ENCODE measurements at regions not wholly inside any gene's neighbourhood (a gene's known extent, or its start where the extent isn't known, plus 50 kb on each side); places are given as distances from the start of the nearest gene placed in this dataset.
"Not testable (repeated sequence)": the region's sequence is repeated elsewhere in the genome, so short reads cannot be mapped to it uniquely, and the experiment has no call there.

GRCh38 chr5:111928511-111928910 is 171.5 kb upstream of the NREP start:
- no peak for DNase-seq
- Mint-ChIP-seq H3K9me3 (no peaks in the 10 kb centered on the region), H3K27ac (no peak overlapping the region), H3K27me3 (no peaks in the 10 kb centered on the region), H3K4me1 (no peaks in the 10 kb centered on the region), H3K36me3 (ENCODE audit: low read depth) (no peaks in the 10 kb centered on the region), H3K4me3 (no peak overlapping the region)
- CTCF ChIA-PET: no interaction called here
- POLR2A ChIA-PET: no interaction called here

- CTCF ChIA-PET: no interaction called here
- Mint-ChIP-seq H3K27me3 (no peaks in the 10 kb centered on the region), H3K9me3 (no peaks in the 10 kb centered on the region), H3K4me1 (no peaks in the 10 kb centered on the region), H3K36me3 (ENCODE audit: low read depth) (no peaks in the 10 kb centered on the region), H3K27ac (no peak overlapping the region), H3K4me3 (no peak overlapping the region)
- POLR2A ChIA-PET: no interaction called here
- no peak for DNase-seq
These were observed 170.2 kb upstream of the NREP start for GRCh38 chr5:111927191-111927590.

GRCh38 chr5:111926026-111926425 is 169.0 kb upstream of the NREP start:
- Mint-ChIP-seq H3K4me3 (no peak overlapping the region), H3K27ac (no peak overlapping the region), H3K9me3 (no peaks in the 10 kb centered on the region), H3K27me3 (no peaks in the 10 kb centered on the region), H3K4me1 (no peaks in the 10 kb centered on the region), H3K36me3 (ENCODE audit: low read depth) (no peaks in the 10 kb centered on the region)
- DNase-seq: no peak
- CTCF ChIA-PET: no interaction called here
- POLR2A ChIA-PET: no interaction called here

- Mint-ChIP-seq H3K27ac (no peak overlapping the region), H3K27me3 (no peaks in the 10 kb centered on the region), H3K4me3 (no peak overlapping the region)
These were observed 165.3 kb upstream of the NREP start for GRCh38 chr5:111922344-111922743.

GRCh38 chr5:111921691-111922090 is 164.7 kb upstream of the NREP start:
- H3K27me3 Mint-ChIP-seq; H3K36me3 Mint-ChIP-seq (ENCODE audit: low read depth); CTCF ChIA-PET; DNase-seq; H3K4me3 Mint-ChIP-seq; H3K4me1 Mint-ChIP-seq; H3K9me3 Mint-ChIP-seq; H3K27ac Mint-ChIP-seq; POLR2A ChIA-PET: not testable (repeated sequence)

More at GRCh38 chr5:111922344-111922743, 165.3 kb upstream of the NREP start:
- Mint-ChIP-seq H3K9me3 (no peaks in the 10 kb centered on the region), H3K36me3 (ENCODE audit: low read depth) (no peaks in the 10 kb centered on the region), H3K4me1 (no peaks in the 10 kb centered on the region)
- no peak for DNase-seq
- ChIA-PET POLR2A (no interaction called here), CTCF (no interaction called here)

GRCh38 chr5:111914966-111915636 is 158.1 kb upstream of the NREP start:
- Mint-ChIP-seq H3K9me3 (no peaks in the 10 kb centered on the region), H3K36me3 (ENCODE audit: low read depth) (no peaks in the 10 kb centered on the region), H3K4me1 (no peaks in the 10 kb centered on the region), H3K27ac (no peak overlapping the region), H3K4me3 (no peak overlapping the region), H3K27me3 (no peaks in the 10 kb centered on the region)
- no peak for DNase-seq
- ChIA-PET CTCF (no interaction called here), POLR2A (no interaction called here)

- Mint-ChIP-seq H3K4me3 (no peak overlapping the region), H3K36me3 (ENCODE audit: low read depth) (no peaks in the 10 kb centered on the region), H3K27ac (no peak overlapping the region), H3K27me3 (peaks cover 4% of the 10 kb centered on the region), H3K9me3 (peaks cover 6% of the 10 kb centered on the region), H3K4me1 (no peaks in the 10 kb centered on the region)
- no peak for DNase-seq
- ChIA-PET CTCF (no interaction called here), POLR2A (no interaction called here)
These were observed 145.4 kb upstream of the NREP start for GRCh38 chr5:111902436-111902835.

- peaks cover 6% of the 10 kb centered on the region for H3K9me3 Mint-ChIP-seq
- no peaks in the 10 kb centered on the region for H3K36me3 Mint-ChIP-seq (ENCODE audit: low read depth)
- CTCF ChIA-PET: no interaction called here
- no peak overlapping the region for H3K4me3 Mint-ChIP-seq
- H3K27me3 Mint-ChIP-seq: peaks cover 4% of the 10 kb centered on the region
- no peaks in the 10 kb centered on the region for H3K4me1 Mint-ChIP-seq
- no peak overlapping the region for H3K27ac Mint-ChIP-seq
- no peak for DNase-seq
- POLR2A ChIA-PET: no interaction called here
These were observed 144.3 kb upstream of the NREP start for GRCh38 chr5:111901296-111901695.

- ChIA-PET CTCF (no interaction called here), POLR2A (no interaction called here)
- no peaks in the 10 kb centered on the region for H3K27me3 Mint-ChIP-seq
- H3K9me3 Mint-ChIP-seq: peaks cover 12% of the 10 kb centered on the region
- no peak for DNase-seq
- H3K27ac Mint-ChIP-seq: no peak overlapping the region
- no peak overlapping the region for H3K4me3 Mint-ChIP-seq
- H3K4me1 Mint-ChIP-seq: no peaks in the 10 kb centered on the region
- no peaks in the 10 kb centered on the region for H3K36me3 Mint-ChIP-seq (ENCODE audit: low read depth)
These were observed 136.0 kb upstream of the NREP start for GRCh38 chr5:111892949-111893348.

GRCh38 chr5:111887706-111888105 is 130.7 kb upstream of the NREP start:
- no peaks in the 10 kb centered on the region for H3K4me1 Mint-ChIP-seq
- H3K27me3 Mint-ChIP-seq: no peaks in the 10 kb centered on the region
- POLR2A ChIA-PET: no interaction called here
- no peak overlapping the region for H3K27ac Mint-ChIP-seq
- H3K9me3 Mint-ChIP-seq: peaks cover 12% of the 10 kb centered on the region
- CTCF ChIA-PET: no interaction called here
- H3K4me3 Mint-ChIP-seq: no peak overlapping the region
- no peaks in the 10 kb centered on the region for H3K36me3 Mint-ChIP-seq (ENCODE audit: low read depth)
- DNase-seq: no peak

- no peaks in the 10 kb centered on the region for H3K9me3 Mint-ChIP-seq
- no peak for DNase-seq
- H3K27ac Mint-ChIP-seq: no peak overlapping the region
- CTCF ChIA-PET: no interaction called here
- H3K27me3 Mint-ChIP-seq: no peaks in the 10 kb centered on the region
- POLR2A ChIA-PET: no interaction called here
- H3K4me1 Mint-ChIP-seq: no peaks in the 10 kb centered on the region
- H3K36me3 Mint-ChIP-seq (ENCODE audit: low read depth): no peaks in the 10 kb centered on the region
- no peak overlapping the region for H3K4me3 Mint-ChIP-seq
These were observed 112.7 kb upstream of the NREP start for GRCh38 chr5:111869681-111870080.

- Mint-ChIP-seq H3K4me3 (no peak overlapping the region), H3K27ac (no peak overlapping the region), H3K27me3 (no peaks in the 10 kb centered on the region), H3K9me3 (no peaks in the 10 kb centered on the region), H3K36me3 (ENCODE audit: low read depth) (no peaks in the 10 kb centered on the region), H3K4me1 (no peaks in the 10 kb centered on the region)
- no peak for DNase-seq
- POLR2A ChIA-PET: no interaction called here
- CTCF ChIA-PET: no interaction called here
These were observed 108.4 kb upstream of the NREP start for GRCh38 chr5:111865356-111865755.

- Mint-ChIP-seq H3K4me1 (no peaks in the 10 kb centered on the region), H3K27me3 (peaks cover 6% of the 10 kb centered on the region), H3K36me3 (ENCODE audit: low read depth) (no peaks in the 10 kb centered on the region), H3K4me3 (no peak overlapping the region), H3K27ac (no peak overlapping the region), H3K9me3 (no peaks in the 10 kb centered on the region)
- CTCF ChIA-PET: no interaction called here
- no peak for DNase-seq
- POLR2A ChIA-PET: no interaction called here
These were observed 106.8 kb upstream of the NREP start for GRCh38 chr5:111863801-111864200.

GRCh38 chr5:111859533-111860270 is 102.7 kb upstream of the NREP start:
- Mint-ChIP-seq H3K4me3 (no peak overlapping the region), H3K36me3 (ENCODE audit: low read depth) (no peaks in the 10 kb centered on the region), H3K4me1 (no peaks in the 10 kb centered on the region), H3K27ac (no peak overlapping the region), H3K9me3 (no peaks in the 10 kb centered on the region), H3K27me3 (peaks cover 6% of the 10 kb centered on the region)
- ChIA-PET POLR2A (no interaction called here), CTCF (no interaction called here)
- no peak for DNase-seq
